HG02852 (cell line): ENCODE measurements at regions not wholly inside any gene's neighbourhood (a gene's known extent, or its start where the extent isn't known, plus 50 kb on each side); places are given as distances from the start of the nearest gene placed in this dataset.

Experiments
- ATAC-seq: cut with Tn5 transposase; IDR thresholded peaks from one replicate; pipeline ENCODE4 v1.9.1; 2021; ENCODE audit warnings: mild to moderate bottlenecking, moderate library complexity; ENCODE audit not compliant: unreplicated experiment

- ATAC-seq: no peak
Measured at GRCh38 chr2:21381421-21381820, 257.7 kb downstream of the TDRD15 start.

DNA sequence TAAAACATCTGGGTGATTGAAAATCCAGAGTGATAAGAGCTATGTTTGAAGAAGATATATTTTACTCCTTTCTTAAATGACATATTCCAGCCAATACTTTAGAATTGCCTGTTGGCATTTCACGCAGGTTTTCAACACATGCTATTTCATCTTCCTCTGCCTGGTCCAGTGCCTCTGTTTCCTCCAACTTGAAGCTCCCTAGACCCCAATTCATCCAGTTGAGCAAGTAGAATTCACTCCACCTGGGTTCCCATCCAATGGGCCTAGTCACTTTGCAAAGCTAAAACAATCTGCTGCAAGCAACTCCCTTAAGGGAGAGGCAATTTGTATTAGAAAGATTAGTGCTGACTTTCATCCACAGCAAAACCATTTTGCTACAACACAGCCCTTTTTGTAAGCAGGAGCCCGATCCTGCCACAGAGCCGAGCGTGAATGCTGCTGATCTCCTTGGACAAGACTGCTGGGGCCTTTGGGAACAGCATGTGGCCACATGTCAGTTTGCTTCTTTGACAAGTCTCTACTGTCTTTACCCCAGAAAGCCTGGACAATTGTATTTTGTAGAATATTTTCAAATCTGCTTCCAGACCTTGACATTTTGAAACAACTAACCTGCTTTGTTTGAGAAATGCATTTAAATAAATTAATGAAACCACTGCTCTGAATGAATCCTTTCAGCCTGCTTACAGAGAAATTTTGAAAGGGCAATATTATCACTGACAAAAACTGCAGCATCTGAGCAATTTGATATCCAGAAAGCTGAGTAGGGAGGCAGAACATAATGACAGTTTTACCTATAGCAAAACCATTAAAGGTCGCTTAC is 259.1 kb downstream of the TDRD15 start:
- ATAC-seq: no peak

DNA sequence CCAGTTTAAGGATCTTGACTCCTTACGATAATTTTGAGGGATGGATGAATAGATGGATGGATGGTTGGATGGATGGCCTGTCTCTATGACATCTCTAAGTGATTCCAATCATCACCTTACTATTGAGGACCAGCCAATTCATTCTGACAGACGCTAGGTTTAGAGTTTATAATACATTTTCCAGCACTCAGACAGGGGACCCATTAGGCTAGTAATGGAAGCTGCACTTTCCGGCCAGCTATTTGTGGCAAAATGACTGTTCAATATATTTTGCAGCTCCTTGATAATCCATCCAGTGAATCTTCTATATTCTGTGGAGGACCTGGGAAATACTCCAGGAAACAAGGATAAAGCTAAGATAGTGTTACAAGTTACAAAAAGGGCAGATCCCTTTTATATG is 262.9 kb downstream of the TDRD15 start:
- no peak for ATAC-seq

DNA sequence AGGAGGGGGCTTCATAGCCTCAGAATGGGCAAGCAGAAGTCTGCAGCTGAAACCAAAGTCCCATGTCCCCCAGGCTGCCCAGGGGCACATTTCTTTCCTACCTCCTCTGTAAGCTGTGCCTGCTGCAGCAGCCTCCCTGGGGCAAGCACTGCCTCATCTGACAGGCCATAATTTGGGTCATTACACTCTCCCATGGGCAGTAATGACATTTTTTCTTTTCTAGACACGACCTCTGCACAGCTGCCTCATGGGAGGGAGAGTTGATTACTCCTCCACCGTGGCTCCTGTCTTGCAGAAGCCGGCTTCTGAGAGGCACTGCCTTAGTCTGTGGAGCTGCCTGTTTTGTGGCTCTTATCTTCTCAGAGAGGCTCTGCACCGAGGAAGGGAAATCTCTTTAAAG is 268.9 kb downstream of the TDRD15 start:
- ATAC-seq: no peak

DNA sequence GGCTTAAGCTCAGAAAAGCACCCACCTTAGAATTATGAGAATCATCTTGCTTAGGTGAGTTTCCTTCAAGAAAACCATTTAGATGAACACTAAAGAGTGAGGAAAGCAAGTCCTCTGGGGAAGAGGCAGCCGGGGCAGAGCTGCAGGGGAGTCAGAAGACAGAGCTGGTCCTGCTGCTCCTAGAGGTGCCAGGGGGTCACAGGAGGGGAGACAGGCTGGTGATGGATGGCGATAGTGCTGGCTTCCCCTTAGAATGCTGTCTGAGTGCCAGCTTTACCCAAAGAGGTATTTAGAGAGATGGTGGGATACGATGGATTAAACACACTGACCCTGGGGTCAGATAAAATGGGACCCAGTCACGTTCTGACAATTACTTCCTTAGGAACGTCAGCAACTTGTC is 269.4 kb downstream of the TDRD15 start:
- no peak for ATAC-seq

DNA sequence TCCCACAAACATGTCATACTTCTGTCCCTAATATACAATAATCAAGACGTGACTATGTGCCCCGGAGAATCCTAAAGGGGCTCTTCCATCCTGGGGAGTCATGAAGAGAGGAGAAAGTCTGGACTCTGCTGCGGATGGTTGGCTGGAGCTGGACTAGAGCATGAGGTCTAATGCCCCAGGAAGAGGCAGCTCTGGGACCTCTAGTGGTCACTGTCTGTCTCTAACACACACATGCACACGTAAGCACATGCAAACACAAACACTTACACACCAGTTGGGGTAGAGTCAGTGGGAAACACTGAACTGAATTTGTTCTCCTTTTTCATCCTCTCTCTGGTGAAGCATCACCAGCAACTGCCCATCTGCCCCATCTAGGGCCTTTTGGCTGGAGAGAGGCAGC is 271.6 kb downstream of the TDRD15 start:
- no peak for ATAC-seq

GRCh38 chr2:21396252-21396651 is 272.5 kb downstream of the TDRD15 start:
- no peak for ATAC-seq

DNA sequence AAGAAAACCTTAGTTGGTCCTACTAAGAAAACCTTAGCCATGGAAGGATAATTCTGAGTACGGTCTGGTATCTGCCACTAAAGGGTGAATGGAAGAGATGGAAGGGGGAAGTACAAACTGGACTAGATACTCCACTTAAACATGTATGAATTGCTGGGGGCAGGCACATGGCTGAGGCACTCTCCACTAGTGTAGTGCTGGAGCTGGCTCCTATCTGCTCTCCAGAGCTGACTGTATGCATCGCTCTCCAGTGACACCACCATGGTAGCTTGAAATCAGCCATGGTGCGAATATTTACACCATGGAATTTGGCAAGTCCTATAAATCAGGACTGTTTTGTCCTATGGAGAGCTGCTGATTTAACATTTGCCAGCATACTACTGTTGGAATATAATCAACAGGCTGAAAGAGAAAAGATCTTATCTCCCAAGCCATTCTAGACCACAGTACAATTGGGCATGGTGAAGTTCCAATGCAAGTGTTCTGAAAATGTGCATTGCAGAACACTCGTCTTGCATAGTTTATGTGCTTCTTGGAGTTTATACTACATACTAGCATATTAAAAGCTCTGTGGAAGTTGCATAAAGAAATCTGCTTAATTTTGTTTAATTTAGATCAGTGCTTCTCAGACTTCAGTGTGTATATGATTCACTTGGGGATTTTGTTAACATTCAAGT is 277.4 kb downstream of the TDRD15 start:
- ATAC-seq: no peak

DNA sequence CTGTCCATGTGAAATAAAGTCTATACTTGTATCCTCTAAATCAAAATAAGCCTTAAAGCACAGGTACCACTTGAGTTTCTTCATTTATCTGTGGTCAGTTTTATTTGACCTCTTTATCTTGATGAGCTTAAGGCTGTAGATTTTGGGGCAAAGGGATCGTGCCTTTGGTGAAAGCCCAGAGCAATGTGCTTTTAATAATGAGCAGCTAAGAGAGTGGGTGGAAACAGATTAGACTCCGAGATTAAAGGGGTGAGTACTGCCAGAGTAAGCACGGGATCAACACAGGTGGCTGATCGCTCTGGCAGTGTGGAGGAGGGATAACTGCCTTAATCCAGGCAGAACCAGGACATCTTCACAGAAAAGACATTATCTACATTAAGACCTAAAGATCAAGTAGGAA is 280.4 kb downstream of the TDRD15 start:
- ATAC-seq: no peak

- no peak for ATAC-seq
Measured at GRCh38 chr2:21404827-21405625, 281.3 kb downstream of the TDRD15 start.

DNA sequence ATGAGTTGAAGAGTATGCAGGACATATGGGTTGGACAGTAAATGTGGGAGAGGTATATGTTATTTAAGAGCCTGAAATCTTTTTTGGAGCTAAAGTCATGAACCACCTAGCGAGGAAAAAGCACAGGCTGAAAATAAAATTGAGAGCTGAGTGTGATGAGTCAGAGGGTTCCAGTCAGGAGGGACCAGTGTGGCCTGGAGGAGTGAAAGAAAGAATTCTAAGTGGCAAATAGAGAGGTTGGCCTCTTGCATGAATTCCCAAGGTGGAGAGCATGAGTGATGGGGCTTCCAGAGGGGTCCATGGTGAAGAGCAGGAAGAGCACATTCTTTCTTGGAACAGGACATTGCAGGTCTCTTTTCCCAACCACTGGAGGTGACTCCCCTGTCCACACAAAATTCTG is 282.6 kb downstream of the TDRD15 start:
- ATAC-seq: no peak

- ATAC-seq: no peak
Measured at GRCh38 chr2:21406911-21407310, 283.1 kb downstream of the TDRD15 start.

- no peak for ATAC-seq
Measured at GRCh38 chr2:21407851-21408250, 284.1 kb downstream of the TDRD15 start.

- ATAC-seq: no peak
Measured at GRCh38 chr2:21411741-21412140, 288.0 kb downstream of the TDRD15 start.

DNA sequence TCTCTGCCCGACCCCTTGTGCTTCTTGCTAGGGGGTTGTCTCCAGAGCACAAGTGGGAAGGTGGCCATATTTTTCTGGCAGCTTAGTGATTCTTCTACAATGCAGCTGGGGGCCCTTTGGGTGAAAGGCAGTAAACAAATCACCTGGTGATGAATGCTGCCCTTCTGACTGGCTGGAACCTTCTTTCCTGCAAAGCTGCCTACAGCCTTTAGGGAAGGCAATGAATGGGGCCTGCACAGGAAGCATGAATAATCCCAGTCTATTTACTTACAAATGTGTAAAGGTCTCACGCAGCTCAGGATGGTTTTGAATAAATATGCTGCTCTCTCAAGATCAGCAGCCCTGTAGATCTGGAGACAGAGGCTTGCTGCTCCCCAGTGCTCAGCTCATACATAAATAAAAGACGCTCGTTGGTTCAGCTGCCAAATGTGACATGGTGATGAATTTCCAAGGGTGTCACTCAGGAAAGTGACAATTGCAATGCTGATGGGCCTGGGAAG is 289.2 kb downstream of the TDRD15 start:
- ATAC-seq: no peak

DNA sequence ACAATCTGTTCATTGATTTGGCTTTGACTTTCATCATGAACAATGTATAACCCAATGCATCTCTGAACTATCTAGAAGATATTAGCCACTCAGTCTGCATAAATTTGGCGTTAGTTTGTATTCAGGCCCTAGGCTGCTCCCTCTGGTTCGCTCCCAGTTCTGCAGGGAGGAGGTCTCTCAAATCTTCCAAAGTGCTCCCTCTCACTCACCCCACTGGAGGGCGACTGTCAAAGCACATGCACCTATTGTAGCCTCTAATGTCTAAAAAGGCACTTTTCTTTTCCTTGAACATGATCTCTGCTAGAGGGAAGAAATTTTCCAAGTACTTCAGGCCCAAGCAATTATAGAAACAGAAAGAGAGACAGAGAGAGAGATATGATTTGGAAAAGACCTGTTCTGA is 291.5 kb downstream of the TDRD15 start:
- ATAC-seq: no peak

DNA sequence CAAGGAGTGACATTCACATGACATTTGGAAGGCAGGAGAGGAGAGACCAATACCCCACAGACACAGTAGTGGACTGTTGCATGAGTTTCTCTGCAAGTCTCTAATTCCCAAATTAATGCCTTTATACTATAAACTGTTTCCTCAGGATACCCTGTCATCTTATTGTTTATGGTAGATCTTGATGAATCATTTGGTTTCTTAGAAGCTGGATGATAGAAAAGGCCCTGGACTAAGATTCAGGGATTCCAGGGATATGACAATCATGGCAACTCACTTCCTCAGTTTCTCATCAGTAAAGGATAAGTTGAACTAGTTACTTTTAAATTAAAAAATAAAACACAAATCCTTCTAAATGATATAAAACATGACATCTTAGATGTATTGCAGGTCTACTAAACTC is 292.5 kb downstream of the TDRD15 start:
- ATAC-seq: no peak

- ATAC-seq: no peak
Measured at GRCh38 chr2:21418456-21418855, 294.7 kb downstream of the TDRD15 start.

- no peak for ATAC-seq
Measured at GRCh38 chr2:21420553-21421335, 297.0 kb downstream of the TDRD15 start.

- peak; percentile 79 for ATAC-seq
Measured at GRCh38 chr2:21422050-21422449, 298.3 kb downstream of the TDRD15 start.
